ENCODE measurements at regions not wholly inside any gene's neighbourhood (a gene's known extent, or its start where the extent isn't known, plus 50 kb on each side); places are given as distances from the start of the nearest gene placed in this dataset.
"Not testable (repeated sequence)": the region's sequence is repeated elsewhere in the genome, so short reads cannot be mapped to it uniquely, and the experiment has no call there.

DNA sequence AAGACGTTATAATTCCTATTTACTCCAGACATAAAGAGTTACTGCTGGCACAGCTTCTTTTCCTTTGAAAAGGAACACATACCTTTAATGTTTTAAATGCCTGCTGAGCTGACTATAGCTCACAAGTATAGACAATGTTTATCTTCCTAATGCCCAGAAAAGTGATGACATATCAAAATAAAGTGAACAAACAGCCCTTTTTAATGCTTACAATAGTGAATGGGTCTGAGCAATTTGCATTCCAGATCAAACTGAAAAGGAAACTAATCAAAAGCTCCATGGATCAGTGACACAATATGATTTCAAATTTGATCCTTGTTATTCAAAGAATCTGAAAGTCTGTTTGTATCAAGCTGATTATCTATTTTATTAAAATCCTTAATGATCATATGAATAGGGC lies 233.6 kb upstream of the SEMA3E start:
- DNase-seq (ENCODE audit: low read depth) = no peak

DNA sequence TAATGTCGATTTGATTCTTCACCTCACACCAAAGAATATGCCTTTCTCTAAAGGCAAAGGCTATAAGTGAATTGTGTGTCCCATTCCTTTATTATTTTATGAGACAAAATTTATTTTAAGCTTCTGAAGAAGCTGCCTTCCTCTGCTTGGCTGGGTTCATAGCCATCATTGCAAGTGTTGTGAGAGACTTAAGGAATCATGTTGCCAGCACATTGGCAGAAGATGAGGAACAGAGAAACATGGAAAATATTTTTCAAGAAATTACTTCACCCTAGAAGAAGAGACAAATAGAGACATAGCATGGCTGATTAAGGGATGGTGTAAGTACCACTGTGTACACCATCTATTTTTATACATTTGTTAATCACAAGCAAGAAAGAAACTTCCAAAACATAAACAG lies 230.1 kb upstream of the SEMA3E start:
- no peak for DNase-seq (ENCODE audit: low read depth)

DNA sequence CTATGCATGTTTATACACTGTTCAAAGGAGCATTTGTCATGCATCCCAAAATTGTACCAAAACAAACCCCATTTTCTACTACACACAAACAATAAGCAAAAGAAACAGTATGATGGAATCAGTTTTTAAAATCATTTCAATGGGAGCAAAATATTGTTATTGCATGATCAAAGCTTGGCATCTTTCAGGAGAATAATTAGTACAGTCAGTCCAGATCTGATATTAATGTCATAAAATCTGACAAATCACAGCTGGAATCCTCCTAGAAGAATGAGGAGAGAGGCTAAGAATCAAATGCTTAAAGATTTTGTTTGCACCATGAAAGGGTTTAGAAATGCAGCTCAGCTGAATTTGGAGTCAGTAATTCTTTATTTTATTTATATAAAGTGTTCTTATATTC lies 229.7 kb upstream of the SEMA3E start:
- no peak for DNase-seq (ENCODE audit: low read depth)

DNA sequence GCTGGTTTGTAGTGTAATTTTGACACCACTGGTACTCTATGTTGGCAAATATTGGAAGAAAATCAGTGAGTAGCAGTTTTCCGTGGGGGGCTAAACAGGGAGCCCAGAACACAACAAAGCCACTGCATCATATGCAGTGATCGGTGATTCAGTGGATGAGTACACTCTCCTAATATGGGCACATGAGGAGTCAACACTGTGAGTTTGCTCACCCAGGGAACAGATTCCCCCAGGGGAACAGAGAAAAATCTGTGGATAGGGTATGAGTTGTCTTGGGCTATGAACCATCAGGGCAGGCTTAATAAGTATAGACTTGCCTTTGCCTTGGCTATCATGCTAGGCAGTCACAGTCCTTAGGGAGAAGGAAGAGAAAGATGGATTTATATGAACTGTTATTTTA lies 227.7 kb upstream of the SEMA3E start:
- no peak for DNase-seq (ENCODE audit: low read depth)

DNA sequence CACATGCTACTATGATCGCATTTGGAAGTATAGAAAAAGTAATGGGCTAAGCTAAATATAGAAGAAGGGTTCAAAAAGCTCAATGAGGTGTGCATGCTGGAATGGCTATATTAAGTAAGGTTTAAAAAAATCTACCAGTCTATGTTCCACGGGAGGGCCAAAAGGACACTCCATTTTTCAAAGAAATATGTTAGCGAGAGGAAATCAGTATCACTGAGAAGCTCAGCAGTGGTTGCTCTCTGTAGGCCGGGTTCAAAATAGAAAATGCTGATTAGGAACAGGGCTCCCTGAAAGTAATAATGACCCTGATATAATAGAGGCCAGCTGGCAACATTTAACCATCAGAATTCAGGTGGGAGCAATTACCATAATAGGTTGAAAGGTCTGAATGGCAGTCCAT lies 224.5 kb upstream of the SEMA3E start:
- DNase-seq (ENCODE audit: low read depth) = no peak

DNA sequence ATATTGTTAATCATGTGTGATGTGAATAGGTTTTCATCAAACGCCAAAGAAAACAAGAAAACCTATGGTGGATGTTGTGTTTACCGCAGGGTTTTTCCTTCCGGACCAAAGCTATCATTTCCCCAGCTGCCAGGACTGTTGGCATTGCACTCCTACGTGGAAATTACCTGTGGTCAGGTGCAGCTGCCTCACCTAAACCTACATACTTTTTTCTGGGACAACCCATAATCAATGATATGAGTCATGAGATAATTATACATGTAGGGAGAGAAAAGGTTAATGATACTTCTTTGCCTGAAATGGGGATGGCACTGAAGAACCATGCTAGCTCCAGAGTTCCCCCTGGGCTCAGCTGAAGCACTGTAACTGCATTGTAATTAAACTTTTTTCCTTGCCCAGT lies 223.6 kb upstream of the SEMA3E start:
- no peak for DNase-seq (ENCODE audit: low read depth)

DNA sequence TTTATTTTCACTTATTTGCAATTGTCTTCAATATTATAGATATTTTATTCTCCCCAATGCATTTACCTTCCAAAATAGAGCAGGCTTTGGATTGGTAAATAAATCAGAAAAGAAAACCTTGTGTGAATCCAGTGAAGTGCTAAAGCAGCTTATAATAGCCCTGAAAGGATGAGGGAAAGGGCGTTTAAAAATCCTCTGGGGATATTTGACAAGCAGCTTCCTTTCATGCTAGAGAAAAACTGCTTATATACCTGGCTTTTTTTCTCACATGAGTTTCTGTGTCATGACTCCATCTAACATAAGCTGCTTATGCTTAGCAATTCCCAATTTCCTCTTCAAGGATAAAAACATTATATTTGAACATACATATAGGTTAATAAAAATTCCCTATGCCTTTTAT lies 221.6 kb upstream of the SEMA3E start:
- DNase-seq (ENCODE audit: low read depth) = no peak

DNA sequence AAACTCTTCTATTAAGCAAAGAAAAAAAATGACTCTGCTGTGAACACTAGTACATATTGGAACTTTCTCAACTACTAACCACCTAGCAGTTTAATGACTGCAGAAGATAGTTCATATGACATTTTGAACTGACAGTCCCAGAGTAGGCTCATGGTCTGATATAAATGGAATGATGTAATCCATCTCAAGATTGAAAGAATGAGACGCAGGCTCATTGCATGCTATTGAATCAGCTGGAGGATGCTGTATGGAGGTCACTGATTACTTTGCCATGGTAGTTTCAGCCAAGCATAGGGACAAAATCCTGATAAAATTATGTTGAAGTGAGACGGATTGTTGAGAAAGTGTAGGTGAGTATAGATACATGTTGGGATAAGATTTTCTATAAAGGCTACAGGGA lies 217.6 kb upstream of the SEMA3E start:
- no peak for DNase-seq (ENCODE audit: low read depth)

DNA sequence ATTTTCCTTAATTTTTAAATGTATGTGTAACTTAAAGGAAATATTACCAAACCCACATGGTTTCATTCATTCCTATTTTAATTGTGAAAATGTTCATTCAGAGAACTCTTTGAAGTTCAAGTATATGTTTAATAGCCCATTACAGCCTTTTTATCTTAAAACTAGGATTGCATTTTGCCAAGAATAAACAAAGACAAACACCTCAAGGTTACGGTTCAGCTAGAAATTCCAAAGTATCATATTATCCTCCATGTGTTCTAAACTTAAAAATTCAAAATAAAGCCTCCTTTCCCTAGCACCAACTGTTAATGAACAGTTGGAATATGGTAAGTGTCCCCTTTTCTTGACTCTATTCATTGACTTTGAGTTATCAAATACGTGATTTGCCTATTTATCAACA lies 215.6 kb upstream of the SEMA3E start:
- no peak for DNase-seq (ENCODE audit: low read depth)

DNA sequence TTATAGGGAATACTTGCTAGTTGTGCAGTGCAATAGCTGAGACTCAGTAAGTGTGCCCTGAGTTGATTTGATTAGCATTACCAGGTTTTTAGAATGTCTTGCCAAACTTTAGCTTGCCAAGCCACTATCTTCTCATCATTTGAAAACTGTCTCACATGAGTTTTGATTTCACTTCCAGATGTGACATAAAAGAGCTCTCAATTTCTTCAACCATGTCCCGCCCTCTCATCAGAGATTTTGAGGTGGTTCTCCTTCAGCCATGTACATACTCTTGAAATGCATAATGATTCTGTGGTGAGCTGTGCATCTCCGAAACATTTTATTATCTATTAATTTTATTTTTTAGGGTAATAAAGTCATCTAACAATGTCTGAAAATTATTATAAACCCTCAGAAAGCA lies 215.0 kb upstream of the SEMA3E start:
- DNase-seq (ENCODE audit: low read depth) = no peak

DNA sequence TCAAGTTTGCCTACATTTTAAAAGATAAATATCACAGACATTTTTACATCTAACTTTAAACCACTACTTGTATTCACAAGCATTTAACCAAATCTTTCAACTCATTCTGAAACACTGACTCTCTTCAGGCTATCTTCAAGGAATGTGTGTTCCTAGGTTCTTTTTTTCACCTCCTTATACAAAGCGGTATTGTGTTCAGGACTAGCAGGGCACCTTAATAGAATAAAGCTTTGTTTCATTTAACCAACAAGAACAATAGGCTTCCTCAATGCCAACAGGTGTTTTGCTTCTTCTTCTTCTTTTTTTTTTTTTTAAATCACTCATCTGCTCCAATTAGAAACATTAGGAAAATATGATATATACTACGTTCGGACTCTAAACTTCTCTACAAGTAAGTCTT lies 212.9 kb upstream of the SEMA3E start:
- DNase-seq (ENCODE audit: low read depth) = no peak

DNA sequence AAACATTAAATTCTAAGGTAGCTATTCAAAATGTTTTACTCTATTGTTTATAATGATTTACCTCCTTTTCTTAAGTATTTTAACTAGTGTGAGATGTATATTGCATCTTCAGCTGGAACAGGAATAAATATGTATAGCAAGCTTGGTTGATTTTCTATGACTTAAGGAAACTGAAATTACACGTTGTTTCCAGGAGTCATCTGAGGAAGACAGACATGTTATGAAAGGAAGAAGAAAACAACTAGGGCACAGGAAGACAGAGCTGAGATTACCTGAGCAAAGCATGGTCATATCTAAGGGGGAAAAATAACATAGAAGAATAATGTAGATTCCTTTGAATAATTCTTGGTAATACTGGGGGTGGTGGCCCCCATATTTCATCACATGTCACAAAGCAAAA lies 210.9 kb upstream of the SEMA3E start:
- no peak for DNase-seq (ENCODE audit: low read depth)

DNA sequence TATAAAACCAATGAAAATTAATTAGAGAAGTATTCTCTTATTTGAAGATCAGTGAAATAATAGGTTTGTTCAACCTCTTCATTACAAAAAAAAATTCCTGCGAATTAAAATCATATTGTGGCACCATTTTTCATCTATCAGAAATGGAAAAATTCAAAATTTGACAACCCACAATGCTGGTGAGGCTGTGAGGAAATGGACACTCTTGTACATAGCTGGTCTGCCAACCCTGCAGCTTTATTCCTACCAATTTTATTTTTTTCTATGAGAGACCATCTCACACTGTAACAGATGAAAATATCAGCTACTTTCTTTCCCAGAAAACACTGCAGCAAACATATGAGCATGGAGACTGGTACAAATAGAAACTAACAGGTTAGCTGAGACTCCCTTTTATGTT lies 208.8 kb upstream of the SEMA3E start:
- no peak for DNase-seq (ENCODE audit: low read depth)

DNA sequence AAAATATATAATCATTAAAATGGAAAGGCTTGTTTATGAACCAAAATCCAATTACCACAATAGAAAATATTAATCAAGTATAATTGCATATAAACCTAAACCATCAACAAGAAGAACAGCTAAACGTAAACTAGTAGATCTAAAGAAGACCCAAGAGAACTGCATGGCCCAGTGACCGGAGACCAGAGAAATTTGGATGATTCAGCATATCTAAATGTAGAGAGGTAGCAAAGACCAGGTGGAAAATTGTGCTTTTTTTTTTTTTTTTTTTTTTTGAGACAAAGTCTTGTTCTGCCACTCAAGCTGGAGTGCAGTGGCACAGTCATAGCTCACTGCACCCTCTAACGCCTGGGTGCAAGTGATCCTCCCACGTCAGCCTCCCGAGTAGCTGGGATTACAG lies 207.2 kb upstream of the SEMA3E start:
- DNase-seq (ENCODE audit: low read depth) = no peak

DNA sequence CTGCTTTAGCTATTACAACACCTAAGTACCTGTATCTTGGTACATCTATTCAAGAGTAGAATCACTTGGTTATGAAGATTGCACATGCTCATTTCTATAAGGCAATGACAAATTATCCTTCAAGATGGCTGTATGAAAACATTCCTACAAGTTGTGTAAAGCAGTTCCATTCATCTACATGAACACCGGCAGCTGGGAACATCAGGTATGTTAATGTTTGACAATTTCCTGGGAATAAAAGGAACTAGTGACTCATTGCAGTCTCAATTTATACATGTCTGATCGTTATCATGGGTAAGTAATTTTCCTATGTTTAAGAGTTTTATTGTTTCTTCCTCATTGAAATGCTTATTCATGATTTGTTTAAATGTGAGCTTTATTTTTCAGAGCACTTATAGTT lies 203.2 kb upstream of the SEMA3E start:
- DNase-seq (ENCODE audit: low read depth) = no peak

DNA sequence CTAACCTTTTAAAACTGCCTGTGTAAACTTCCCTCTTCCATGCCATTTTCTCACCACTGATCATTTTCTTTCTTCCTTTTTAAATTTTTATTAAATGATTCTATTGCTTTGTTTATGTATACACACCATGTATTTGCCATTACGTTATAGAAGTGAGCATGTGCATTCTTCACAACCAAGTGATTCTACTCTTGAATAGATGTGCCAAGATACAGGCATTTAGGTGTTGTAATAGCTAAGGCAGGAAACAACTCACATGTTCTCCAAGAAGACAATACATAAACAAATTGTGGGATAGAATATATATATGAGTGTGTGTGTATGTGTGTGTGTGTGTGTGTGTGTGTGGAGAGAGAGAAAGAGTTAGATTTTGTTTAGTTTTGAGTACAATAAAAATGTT lies 202.6 kb upstream of the SEMA3E start:
- DNase-seq (ENCODE audit: low read depth) = no peak

DNA sequence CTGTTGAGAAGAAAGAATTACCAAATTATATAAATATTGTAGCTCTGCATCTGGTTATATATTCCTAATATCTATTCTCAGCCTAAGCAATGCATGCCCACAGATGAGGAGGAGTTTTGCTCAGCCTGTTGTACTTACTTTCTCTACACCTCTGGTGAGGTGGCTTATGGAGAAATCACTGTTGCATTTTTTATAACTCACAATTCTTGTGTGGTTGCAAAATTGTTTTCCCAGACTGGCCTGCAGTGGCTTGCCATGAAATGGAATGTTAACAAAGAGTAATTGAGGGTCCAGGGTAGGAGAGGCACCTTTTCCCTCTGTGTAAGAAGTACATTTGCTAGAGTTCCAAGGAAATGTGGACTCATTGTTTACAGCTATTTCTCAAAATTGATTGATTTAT lies 202.0 kb upstream of the SEMA3E start:
- no peak for DNase-seq (ENCODE audit: low read depth)

DNA sequence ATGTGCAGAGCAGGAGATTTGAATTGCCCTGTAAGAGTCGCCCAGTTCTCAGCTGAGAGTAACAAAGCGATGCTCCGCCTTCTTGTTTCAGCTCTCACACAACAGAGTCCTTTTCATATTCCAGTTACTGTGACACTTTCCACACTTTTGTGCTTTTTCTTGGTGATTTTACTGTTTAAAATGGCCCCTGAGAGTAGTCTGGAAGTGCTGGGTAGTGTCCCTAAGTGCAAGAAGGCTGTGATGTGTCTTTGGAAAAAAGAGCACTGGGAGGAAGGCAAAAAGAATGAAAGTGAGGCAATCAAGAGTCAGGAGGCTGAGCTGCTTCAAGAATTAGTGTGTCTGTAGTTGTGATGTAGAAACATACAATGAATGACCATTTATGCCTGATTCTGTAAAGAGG lies 201.2 kb upstream of the SEMA3E start:
- no peak for DNase-seq (ENCODE audit: low read depth)

DNA sequence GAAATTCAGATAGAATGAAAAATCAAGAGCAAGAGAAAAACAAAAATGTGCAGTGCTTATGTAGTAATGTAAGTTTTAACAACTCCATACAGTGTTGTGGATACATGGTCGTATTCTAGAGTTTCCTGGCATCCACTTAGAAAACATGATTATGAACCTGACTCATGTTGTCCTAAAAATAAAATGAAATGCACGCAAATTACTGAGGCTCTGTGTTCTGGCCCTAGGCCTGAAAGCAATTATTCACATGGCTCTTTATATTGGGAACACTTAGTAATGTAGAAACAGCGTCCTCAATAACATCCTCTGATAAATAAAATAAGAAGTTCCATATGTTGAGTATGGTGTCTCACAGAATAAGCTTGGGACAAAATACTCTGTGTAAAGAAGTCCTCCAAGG lies 200.2 kb upstream of the SEMA3E start:
- no peak for DNase-seq (ENCODE audit: low read depth)

DNA sequence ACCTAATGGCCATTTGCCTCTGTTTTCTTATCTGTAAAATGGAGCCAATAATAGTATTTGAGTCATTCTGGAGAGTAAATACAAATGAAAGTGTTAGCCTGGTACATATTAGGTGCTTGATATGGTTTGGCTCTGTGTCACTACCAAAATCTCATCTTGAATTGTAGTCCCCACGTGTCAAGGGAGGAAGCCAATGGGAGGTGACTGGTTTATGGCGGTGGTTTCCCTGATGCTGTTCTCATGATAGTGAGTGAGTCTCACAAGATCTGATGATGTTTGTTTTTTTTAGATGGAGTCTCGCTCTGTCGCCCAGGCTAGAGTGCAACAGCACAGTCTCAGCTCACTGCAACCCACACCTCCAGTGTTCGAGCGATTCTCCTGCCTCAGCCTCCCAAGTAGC lies 194.0 kb upstream of the SEMA3E start:
- no peak for DNase-seq (ENCODE audit: low read depth)

DNA sequence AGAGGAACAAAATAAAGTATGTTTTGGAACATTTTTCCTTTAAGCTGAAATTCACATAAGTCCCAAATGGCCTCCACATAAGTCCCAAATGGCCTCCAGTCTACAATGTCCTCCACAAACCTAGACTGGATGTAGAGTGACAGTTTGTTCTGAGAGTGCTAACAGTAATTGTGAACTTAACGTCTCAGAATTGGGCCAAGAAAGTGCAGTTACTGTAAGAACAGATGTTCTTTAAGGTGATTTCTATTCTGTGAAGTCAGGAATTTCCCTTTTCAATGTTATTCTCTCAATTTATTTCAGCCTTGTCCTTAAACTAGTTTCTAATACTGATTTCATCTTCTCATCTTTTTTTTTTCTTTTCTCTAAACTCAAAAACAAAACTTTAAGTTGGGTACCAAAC lies 188.7 kb upstream of the SEMA3E start:
- no peak for DNase-seq (ENCODE audit: low read depth)

DNA sequence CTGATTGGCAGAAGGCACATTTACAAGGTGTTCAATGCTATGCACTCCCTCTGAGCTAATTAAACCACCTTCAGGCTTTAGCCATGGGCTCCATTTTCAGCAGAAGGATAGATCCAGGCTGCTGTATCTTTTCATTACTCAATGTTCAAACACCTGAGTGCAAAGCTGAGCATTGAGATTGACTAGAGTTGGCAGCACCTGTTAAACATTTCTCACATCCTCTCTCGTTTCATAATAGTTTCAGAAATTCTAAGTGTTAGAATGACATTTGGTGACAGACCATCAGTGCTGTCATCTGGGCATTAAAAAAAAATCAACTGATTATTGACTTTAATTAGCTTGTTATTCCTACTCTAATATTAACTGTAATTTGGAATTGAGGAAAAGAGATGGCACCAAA lies 187.1 kb upstream of the SEMA3E start:
- DNase-seq (ENCODE audit: low read depth) = no peak

DNA sequence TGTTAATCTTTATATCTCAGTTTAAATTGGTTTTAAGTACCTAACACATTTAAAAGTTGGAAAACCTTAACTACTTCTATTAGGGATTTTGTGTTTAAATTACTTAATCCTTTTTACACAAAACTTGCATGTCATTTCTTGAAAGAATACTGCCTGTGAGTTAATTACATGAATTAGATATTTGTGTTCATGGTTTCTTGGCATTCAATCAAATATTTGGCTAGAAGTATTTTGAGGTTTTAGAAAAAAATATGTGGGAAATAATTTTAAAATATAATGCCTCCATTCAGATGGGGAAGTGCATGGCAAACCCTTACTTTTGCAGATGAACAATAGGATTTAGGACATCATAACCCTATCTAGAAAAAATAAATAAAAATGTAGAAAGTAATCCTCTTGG lies 186.5 kb upstream of the SEMA3E start:
- no peak for DNase-seq (ENCODE audit: low read depth)

DNA sequence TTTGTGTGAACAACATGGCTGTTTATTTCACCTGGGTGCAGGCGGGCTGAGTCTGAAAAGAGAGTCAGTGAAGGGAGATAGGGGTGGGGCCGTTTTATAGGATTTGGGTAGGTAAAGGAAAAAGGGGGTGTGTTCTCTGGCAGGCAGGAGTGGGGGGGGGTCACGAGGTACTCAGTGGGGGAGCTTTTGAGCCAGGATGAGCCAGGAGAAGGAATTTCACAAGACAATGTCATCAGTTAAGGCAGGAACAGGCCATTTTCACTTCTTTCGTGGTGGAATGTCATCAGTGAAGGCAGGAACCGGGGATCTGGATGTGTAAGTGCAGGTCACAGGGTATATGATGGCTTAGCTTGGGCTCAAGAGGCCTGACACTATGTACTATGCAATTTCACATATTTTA lies 184.8 kb upstream of the SEMA3E start:
- not testable (repeated sequence) for DNase-seq (ENCODE audit: low read depth)

DNA sequence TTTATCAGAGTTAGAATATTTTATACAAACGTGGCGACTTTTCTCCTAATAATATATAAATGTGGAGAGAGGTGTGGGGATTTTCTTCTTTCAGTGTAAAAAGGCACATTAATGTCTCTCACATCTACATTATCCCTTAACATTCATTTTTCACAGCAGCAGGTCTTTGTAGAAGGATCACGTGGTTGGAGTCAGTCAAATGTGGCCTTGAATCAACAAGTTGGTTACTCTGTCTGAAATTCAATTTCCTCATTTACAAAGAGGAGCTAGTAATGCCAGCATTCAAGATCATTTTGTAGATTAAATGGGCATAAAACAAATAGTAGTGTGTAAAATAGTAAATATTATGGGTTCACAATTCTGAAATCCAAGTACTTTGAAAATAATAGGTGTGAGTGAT lies 183.1 kb upstream of the SEMA3E start:
- DNase-seq (ENCODE audit: low read depth) = no peak

DNA sequence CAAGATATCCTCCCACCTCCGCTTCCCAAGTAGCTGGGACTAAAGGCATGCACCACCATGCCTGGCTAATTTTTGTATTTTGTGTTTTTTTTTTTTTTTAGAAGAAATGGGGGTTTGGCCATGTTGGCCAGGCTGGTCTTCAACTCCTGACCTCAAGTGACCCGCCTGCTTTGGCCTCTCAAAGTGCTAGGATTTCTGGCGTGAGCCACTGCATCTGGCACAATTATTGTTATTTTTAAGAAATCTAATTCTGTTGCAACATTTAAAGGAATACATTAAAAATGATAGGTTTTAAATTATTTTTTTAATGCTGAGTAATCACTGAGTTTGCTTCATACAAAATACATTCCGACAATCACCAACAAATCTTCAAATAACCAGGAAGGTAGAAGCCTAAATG lies 178.1 kb upstream of the SEMA3E start:
- no peak for DNase-seq (ENCODE audit: low read depth)

All from CMK (cell line).